Mucosa of rectum (tissue), 2 donors: ENCODE measurements at regions not wholly inside any gene's neighbourhood (a gene's known extent, or its start where the extent isn't known, plus 50 kb on each side); places are given as distances from the start of the nearest gene placed in this dataset.

Experiments used
- H3K27ac ChIP-seq, 2 donors: one replicate each; pipeline ENCODE4 v1.7.0; 2013; ENCODE audit warnings: inconsistent platforms in 2 of 2, low read depth in 2 of 2, low read length in 2 of 2
- H3K27me3 ChIP-seq, 2 donors: one replicate each; pipeline ENCODE4 v1.7.0; 2013; ENCODE audit warnings: low read length in 2 of 2; ENCODE audit not compliant: control insufficient read depth in 2 of 2, insufficient read depth in 2 of 2
- H3K36me3 ChIP-seq, 2 donors: one replicate each; pipeline ENCODE4 v1.7.0; 2013; ENCODE audit warnings: low read length in 2 of 2; ENCODE audit not compliant: control insufficient read depth in 2 of 2, insufficient read depth in 2 of 2
- H3K4me1 ChIP-seq, 2 donors: one replicate each; pipeline ENCODE4 v1.7.0; 2013; ENCODE audit warnings: low read length in 2 of 2, mild to moderate bottlenecking in 1 of 2; ENCODE audit not compliant: control insufficient read depth in 2 of 2, insufficient read depth in 2 of 2
- H3K4me3 ChIP-seq, 2 donors: one replicate each; pipeline ENCODE4 v1.7.0; 2013; ENCODE audit warnings: low read length in 2 of 2
- H3K9ac ChIP-seq, 2 donors: one replicate each; pipeline ENCODE4 v1.7.0; 2013; ENCODE audit warnings: low read length in 2 of 2, low read depth in 1 of 2, mild to moderate bottlenecking in 1 of 2
- H3K9me3 ChIP-seq, 2 donors: one replicate each; pipeline ENCODE4 v1.7.0; 2013; ENCODE audit warnings: low read length in 2 of 2; ENCODE audit not compliant: control insufficient read depth in 2 of 2
- donor health status: healthy.
- donor health status: Normal muscosa, but diverticular disease.

GRCh38 chr6:4705809-4706208 is 70.4 kb upstream of the CDYL start:
- no peak overlapping the region for H3K4me3 ChIP-seq
- no peak overlapping the region for H3K27ac ChIP-seq
- H3K36me3 ChIP-seq = no peaks in the 10 kb centered on the region
- H3K4me1 ChIP-seq = no peaks in the 10 kb centered on the region
- no peak overlapping the region for H3K9ac ChIP-seq
- H3K27me3 ChIP-seq = no peaks in the 10 kb centered on the region
- no peaks in the 10 kb centered on the region for H3K9me3 ChIP-seq

- no peak overlapping the region for H3K4me3 ChIP-seq
- no peak overlapping the region for H3K27ac ChIP-seq
- no peaks in the 10 kb centered on the region for H3K9me3 ChIP-seq
- no peaks in the 10 kb centered on the region for H3K27me3 ChIP-seq
- H3K9ac ChIP-seq = no peak overlapping the region
- H3K4me1 ChIP-seq = no peaks in the 10 kb centered on the region
- H3K36me3 ChIP-seq = no peaks in the 10 kb centered on the region
Observed at GRCh38 chr6:4703382-4703781, 72.8 kb upstream of the CDYL start.

DNA sequence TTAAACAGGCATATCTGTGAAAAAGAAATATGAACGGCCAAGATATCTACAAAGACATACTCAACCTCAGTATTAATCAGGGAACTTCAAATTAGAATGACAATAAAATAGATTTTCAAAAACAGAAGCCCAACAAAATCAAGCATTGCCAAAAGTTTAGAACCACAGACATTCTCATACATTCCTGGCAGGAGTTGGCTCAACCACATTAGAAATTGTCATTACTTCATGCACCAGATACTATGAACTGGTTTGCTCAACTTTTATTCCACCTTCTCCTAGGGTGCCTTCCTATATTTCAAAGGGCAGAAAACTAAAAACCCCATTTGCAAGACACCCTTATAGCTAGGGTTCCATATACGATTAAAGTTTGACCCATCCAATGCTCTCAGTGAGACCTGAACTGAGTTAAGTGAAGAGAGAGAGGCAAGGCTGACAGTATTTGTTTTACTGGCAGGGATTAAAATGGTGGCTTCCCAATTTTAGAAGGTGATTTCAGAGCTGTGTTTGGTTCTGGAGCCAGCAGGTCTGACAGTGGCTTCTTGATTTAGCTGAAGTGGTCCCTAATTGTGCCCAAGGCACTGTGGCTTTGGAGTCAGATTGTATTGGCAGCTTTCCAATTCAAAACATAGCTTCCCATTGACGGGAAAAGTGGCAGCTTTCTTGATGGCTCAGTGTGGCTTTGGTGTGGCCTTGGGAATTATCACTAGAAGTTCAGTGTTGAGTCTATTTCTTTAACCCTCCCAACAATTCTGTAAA is 77.1 kb upstream of the CDYL start:
- Histone ChIP-seq H3K27ac (no peak overlapping the region), H3K9ac (no peak overlapping the region), H3K9me3 (no peaks in the 10 kb centered on the region), H3K36me3 (no peaks in the 10 kb centered on the region), H3K4me1 (no peaks in the 10 kb centered on the region), H3K27me3 (no peaks in the 10 kb centered on the region), H3K4me3 (no peak overlapping the region)

DNA sequence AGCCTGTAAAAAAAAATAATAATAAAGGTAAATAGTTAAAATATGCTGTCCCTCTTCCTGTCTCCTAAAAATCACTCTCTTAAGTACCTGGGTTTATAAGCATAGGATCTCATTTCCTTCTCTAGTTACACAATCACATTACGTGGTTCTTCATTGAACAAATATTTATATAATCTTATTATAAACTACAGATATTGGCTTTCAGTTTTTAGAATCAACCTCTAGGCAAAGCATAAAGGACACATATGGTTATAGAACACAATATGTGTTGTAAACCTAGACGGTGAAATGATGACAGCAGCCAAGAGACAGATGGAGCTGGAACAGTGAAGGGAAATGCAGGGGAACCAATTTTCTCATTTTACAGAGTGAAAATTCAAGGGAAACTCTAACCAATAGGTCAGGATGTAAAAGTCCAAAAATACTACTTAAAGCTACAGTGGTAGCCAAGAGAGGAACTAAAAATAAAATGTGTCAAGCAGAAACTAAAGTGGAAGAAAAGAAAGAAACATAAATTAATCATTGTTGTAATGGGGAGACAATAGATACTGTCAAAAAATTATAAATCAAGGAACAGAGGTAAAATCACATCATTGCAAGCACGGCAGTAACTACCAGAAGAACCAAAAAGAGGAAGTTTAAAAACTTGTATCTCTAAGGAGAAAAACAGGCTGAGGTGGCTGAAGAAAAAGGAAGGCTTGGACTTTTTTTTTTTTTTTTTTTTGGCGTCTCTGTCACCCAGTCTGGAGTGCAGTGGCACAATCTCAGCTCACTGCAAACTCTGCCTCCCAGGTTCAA is 82.8 kb upstream of the CDYL start:
- H3K4me3 ChIP-seq = no peak overlapping the region

GRCh38 chr6:4692664-4693063 is 83.5 kb upstream of the CDYL start:
- no peaks in the 10 kb centered on the region for H3K27me3 ChIP-seq
- H3K36me3 ChIP-seq = no peaks in the 10 kb centered on the region
- H3K9ac ChIP-seq = no peak overlapping the region
- no peak overlapping the region for H3K4me3 ChIP-seq
- H3K4me1 ChIP-seq = no peaks in the 10 kb centered on the region
- no peaks in the 10 kb centered on the region for H3K9me3 ChIP-seq
- H3K27ac ChIP-seq = no peak overlapping the region

More for the DNA sequence above, 82.8 kb upstream of the CDYL start:
- no peak overlapping the region for H3K9ac ChIP-seq
- no peaks in the 10 kb centered on the region for H3K4me1 ChIP-seq
- H3K9me3 ChIP-seq = no peaks in the 10 kb centered on the region
- H3K27me3 ChIP-seq = no peaks in the 10 kb centered on the region
- H3K27ac ChIP-seq = no peak overlapping the region
- H3K36me3 ChIP-seq = no peaks in the 10 kb centered on the region

GRCh38 chr6:4687989-4688947 is 87.9 kb upstream of the CDYL start:
- Histone ChIP-seq H3K4me1 (no peaks in the 10 kb centered on the region), H3K36me3 (no peaks in the 10 kb centered on the region), H3K9me3 (no peaks in the 10 kb centered on the region), H3K4me3 (peak overlapping the region in 1 of 2 donors; percentile 31), H3K27me3 (no peaks in the 10 kb centered on the region), H3K27ac (no peak overlapping the region), H3K9ac (no peak overlapping the region)

DNA sequence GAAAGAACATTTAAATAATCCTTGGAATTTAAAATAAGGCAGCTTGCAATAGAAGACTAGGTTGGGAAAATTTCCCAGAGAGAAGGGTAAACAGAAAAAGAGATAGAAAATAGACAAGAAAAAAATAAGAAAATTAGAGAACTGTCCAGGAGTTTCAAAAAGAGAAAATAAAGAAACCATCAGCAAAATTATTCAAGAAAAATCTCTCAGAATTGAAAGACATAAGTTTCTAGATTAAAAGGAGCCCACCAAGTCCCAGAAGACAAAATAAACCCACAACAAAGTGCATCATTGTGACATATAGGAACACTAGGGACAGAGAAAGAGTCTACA is 88.6 kb upstream of the CDYL start:
- no peak overlapping the region for H3K9ac ChIP-seq
- H3K27ac ChIP-seq = no peak overlapping the region
- no peaks in the 10 kb centered on the region for H3K27me3 ChIP-seq
- H3K9me3 ChIP-seq = no peaks in the 10 kb centered on the region
- no peaks in the 10 kb centered on the region for H3K36me3 ChIP-seq
- H3K4me1 ChIP-seq = no peaks in the 10 kb centered on the region
- no peak overlapping the region for H3K4me3 ChIP-seq

DNA sequence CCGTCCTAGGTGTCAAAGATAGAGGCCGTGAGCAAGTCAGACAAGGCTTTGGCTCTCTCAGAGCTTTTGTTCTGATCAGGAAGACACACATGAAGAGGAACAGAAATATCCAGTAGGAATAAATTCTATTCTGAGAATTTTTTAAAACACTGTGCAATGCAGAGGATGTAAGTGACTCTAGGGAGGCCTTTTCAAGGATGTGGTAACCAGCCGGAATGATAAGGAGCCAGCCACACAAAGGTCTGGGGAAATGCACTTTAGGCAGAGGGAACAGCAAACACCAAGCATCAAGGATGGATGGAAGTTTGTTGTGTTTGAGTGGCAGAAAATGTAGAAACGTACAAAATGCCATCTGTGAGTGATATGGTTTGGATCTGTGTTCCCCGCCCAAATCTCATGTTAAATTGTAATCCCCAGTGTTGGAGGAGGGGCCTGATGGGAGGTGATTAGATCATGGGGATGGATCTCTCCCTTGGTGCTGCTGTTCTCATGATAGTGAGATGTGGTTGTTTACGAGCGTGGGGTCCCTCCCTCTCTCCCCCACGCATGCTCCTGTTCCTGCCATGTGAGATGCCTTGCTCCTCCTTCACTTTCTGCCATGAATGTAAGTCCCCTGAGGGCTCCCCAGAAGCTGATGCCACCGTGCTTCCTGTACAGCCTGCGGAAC is 93.6 kb upstream of the CDYL start:
- Histone ChIP-seq H3K36me3 (no peaks in the 10 kb centered on the region), H3K9ac (no peak overlapping the region), H3K4me1 (no peaks in the 10 kb centered on the region), H3K27ac (no peak overlapping the region), H3K4me3 (no peak overlapping the region), H3K27me3 (no peaks in the 10 kb centered on the region), H3K9me3 (no peaks in the 10 kb centered on the region)

DNA sequence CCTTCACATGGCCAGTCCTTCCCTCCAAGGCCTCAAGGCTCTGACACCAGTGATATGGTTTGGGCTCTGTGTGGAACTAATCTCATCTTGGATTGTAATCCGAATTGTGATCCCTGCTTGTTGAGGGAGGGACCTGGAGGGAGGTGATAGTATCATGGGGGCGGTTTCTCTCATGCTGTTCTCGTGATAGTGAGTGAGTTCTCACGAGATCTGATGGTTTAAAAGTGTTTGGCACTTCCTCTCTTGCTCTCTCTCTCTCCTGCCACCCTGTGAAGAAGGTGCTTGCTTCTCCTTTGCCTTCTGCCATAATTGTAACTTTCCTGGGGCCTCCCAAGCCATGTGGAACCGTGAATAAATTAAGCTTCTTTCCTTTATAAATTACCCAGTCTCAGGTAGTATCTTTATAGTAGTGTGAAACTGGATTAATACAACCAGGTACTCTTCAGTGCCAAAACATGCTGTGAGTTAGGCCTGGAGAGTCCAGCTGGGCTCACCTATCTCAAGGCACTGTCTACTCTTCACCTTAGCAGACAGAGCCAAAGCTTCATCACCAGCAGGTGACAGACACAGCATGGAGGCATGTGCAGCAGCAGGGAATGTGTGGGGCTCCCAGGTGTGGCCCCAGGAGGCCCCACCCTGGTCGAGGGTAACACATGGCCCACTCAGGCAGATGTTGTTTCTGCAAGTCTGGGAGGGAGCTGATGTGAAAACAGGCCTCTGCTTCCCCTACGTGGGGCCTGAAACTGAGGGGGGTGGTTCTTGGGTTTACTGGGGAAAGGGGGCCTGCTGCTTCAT is 97.5 kb upstream of the CDYL start:
- Histone ChIP-seq H3K9me3 (no peaks in the 10 kb centered on the region), H3K4me3 (no peak overlapping the region), H3K27ac (no peak overlapping the region), H3K9ac (no peak overlapping the region), H3K27me3 (no peaks in the 10 kb centered on the region), H3K36me3 (no peaks in the 10 kb centered on the region), H3K4me1 (no peaks in the 10 kb centered on the region)
